ENCODE measurements at regions not wholly inside any gene's neighbourhood (a gene's known extent, or its start where the extent isn't known, plus 50 kb on each side); places are given as distances from the start of the nearest gene placed in this dataset.

GRCh38 chr6:50657513-50657912 is 55.8 kb upstream of the TFAP2D start:
- ATAC-seq (no peak), DNase-seq (no peak)
- Histone ChIP-seq H3K27me3 (no peaks in the 10 kb centered on the region), H3K4me1 (no peaks in the 10 kb centered on the region), H3K9me3 (no peaks in the 10 kb centered on the region), H3K36me3 (replicated peaks in 1 of 2; ENCODE audit: insufficient read depth in 1 of 2, low read depth in 2 of 2) (no peaks in the 10 kb centered on the region), H3K27ac (no peak overlapping the region), H3K4me3 (no peak overlapping the region)
- intact Hi-C loops (cut with DNase I): no loop called here
- 67 to 80% methylated on average over 1 of the region's 1 CpG for WGBS, 2 donors
- TF ChIP-seq CTCF (IDR thresholded peaks at IDR 0.05) (no peak), POLR2A (IDR thresholded peaks at IDR 0.05) (no peak)

GRCh38 chr6:50658561-50658960 is 54.8 kb upstream of the TFAP2D start:
- no peaks in the 10 kb centered on the region for H3K4me1 ChIP-seq
- ATAC-seq (no peak), DNase-seq (no peak)
- H3K27ac ChIP-seq: no peak overlapping the region
- H3K4me3 ChIP-seq: no peak overlapping the region
- no peaks in the 10 kb centered on the region for H3K9me3 ChIP-seq
- H3K36me3 ChIP-seq (replicated peaks in 1 of 2; ENCODE audit: insufficient read depth in 1 of 2, low read depth in 2 of 2): no peaks in the 10 kb centered on the region
- intact Hi-C loops (cut with DNase I): no loop called here
- TF ChIP-seq POLR2A (IDR thresholded peaks at IDR 0.05) (no peak), CTCF (IDR thresholded peaks at IDR 0.05) (no peak)
- H3K27me3 ChIP-seq: no peaks in the 10 kb centered on the region
- WGBS, 2 donors: 37 to 42% methylated on average over 2 of the region's 2 CpGs

- intact Hi-C loops (cut with DNase I): no loop called here
These were observed 51.7 kb upstream of the TFAP2D start for GRCh38 chr6:50661636-50662035.

More at GRCh38 chr6:50661636-50662035, 51.7 kb upstream of the TFAP2D start:
- Histone ChIP-seq H3K27ac (no peak overlapping the region), H3K4me1 (no peaks in the 10 kb centered on the region), H3K4me3 (no peak overlapping the region), H3K27me3 (no peaks in the 10 kb centered on the region), H3K9me3 (no peaks in the 10 kb centered on the region), H3K36me3 (replicated peaks in 1 of 2; ENCODE audit: insufficient read depth in 1 of 2, low read depth in 2 of 2) (no peaks in the 10 kb centered on the region)
- TF ChIP-seq POLR2A (IDR thresholded peaks at IDR 0.05) (no peak), CTCF (IDR thresholded peaks at IDR 0.05) (no peak)
- no peak for DNase-seq
- 60 to 64% methylated on average over 1 of the region's 1 CpG for WGBS, 2 donors
- ATAC-seq: no peak

Data from body of pancreas (tissue), 4 donors.